HEK293 (cell line): ENCODE measurements at regions not wholly inside any gene's neighbourhood (a gene's known extent, or its start where the extent isn't known, plus 50 kb on each side); places are given as distances from the start of the nearest gene placed in this dataset.

Experiments used
- CTCF ChIA-PET: fragments of 350-600 bp; formaldehyde crosslinking; extraction: SDS; loops from one replicate; lab custom pipeline; 2021; ENCODE audit warnings: antibody characterized with exemption; lab: Yijun Ruan, JAX
- POLR2A ChIA-PET: fragments of 300-600 bp; formaldehyde crosslinking; extraction: SDS; loops from one replicate; lab custom pipeline; 2020; ENCODE audit warnings: antibody characterized with exemption, inconsistent platforms; lab: Yijun Ruan, JAX
- H3K27ac ChIP-seq: fragments of 200-500 bp; sonication (Bioruptor generic); 2 replicates; pipeline ENCODE4 v1.5.1; 2014; ENCODE audit warnings: low read depth, low read length, control low read depth, inconsistent platforms; ENCODE audit errors: extremely low read depth
- H3K36me3 ChIP-seq, 2 experiments: fragments of 200-500 bp in 1 of 2; sonication (Bioruptor generic) in 1 of 2; 1 replicate in 1 of 2; 2 replicates in 1 of 2; pipeline ENCODE4 v1.5.1; 2014 to 2017; ENCODE audit warnings: inconsistent platforms in 2 of 2, low read length in 2 of 2; ENCODE audit not compliant: control insufficient read depth in 2 of 2, insufficient read depth in 1 of 2
- H3K4me1 ChIP-seq: fragments of 200-500 bp; sonication (Bioruptor generic); 2 replicates; pipeline ENCODE4 v1.5.1; 2014; ENCODE audit warnings: mild to moderate bottlenecking, low read length, inconsistent platforms; ENCODE audit not compliant: control insufficient read depth, insufficient read depth
- H3K4me3 ChIP-seq: 2 replicates; pipeline ENCODE4 v1.5.1; 2011; ENCODE audit warnings: low read depth, mild to moderate bottlenecking, control low read depth, low read length, moderate library complexity
- H3K9me3 ChIP-seq: fragments of 200-500 bp; sonication (Bioruptor generic); 2 replicates; pipeline ENCODE4 v1.5.1; 2014; ENCODE audit warnings: low read depth, low read length, inconsistent platforms; ENCODE audit not compliant: control insufficient read depth, insufficient read depth
- BCL11B ChIP-seq: fragments of 450-650 bp; formaldehyde crosslinking; IDR thresholded peaks from 2 replicates; pipeline ENCODE4 v1.5.1; 2016; ENCODE audit warnings: low read depth, missing biosample characterization, missing genetic modification characterization
- GLIS2 ChIP-seq: fragments of 450-650 bp; formaldehyde crosslinking; IDR thresholded peaks from 2 replicates; pipeline ENCODE4 v1.5.1; 2016; ENCODE audit warnings: missing biosample characterization, missing genetic modification characterization
- KLF1 ChIP-seq: fragments of 450-650 bp; formaldehyde crosslinking; IDR thresholded peaks from 2 replicates; pipeline ENCODE4 v1.5.1; 2016; ENCODE audit warnings: missing biosample characterization, missing genetic modification characterization
- MYNN ChIP-seq: fragments of 450-650 bp; formaldehyde crosslinking; IDR thresholded peaks from 2 replicates; pipeline ENCODE4 v1.5.1; 2016; ENCODE audit warnings: missing biosample characterization, missing genetic modification characterization, borderline replicate concordance
- MZF1 ChIP-seq: fragments of 450-650 bp; formaldehyde crosslinking; IDR thresholded peaks from 2 replicates; pipeline ENCODE4 v1.5.1; 2017; ENCODE audit warnings: missing biosample characterization, missing genetic modification characterization, borderline replicate concordance
- OSR2 ChIP-seq: fragments of 450-650 bp; formaldehyde crosslinking; IDR thresholded peaks from 2 replicates; pipeline ENCODE4 v1.5.1; 2016; ENCODE audit warnings: missing biosample characterization, missing genetic modification characterization
- SCRT2 ChIP-seq: fragments of 450-650 bp; formaldehyde crosslinking; IDR thresholded peaks from 2 replicates; pipeline ENCODE4 v1.5.1; 2016; ENCODE audit warnings: missing biosample characterization, missing genetic modification characterization
- TRIM28 ChIP-seq: IDR thresholded peaks from 2 replicates; pipeline ENCODE4 v1.6.1; 2011; ENCODE audit warnings: low read length, control low read depth, borderline replicate concordance
- ZBTB17 ChIP-seq: fragments of 450-650 bp; formaldehyde crosslinking; IDR thresholded peaks from 2 replicates; pipeline ENCODE4 v1.5.1; 2016; ENCODE audit warnings: missing biosample characterization, missing genetic modification characterization
- ZEB2 ChIP-seq: fragments of 450-650 bp; formaldehyde crosslinking; IDR thresholded peaks from 2 replicates; pipeline ENCODE4 v1.5.1; 2016; ENCODE audit warnings: missing biosample characterization, missing genetic modification characterization
- ZNF112 ChIP-seq: fragments of 450-650 bp; formaldehyde crosslinking; IDR thresholded peaks from 2 replicates; pipeline ENCODE4 v1.5.0; 2017; ENCODE audit warnings: missing biosample characterization, missing genetic modification characterization
- ZNF157 ChIP-seq: fragments of 450-650 bp; formaldehyde crosslinking; IDR thresholded peaks from 2 replicates; pipeline ENCODE4 v1.5.1; 2016; ENCODE audit warnings: missing biosample characterization, missing genetic modification characterization
- ZNF169 ChIP-seq: fragments of 450-650 bp; formaldehyde crosslinking; IDR thresholded peaks from 2 replicates; pipeline ENCODE4 v1.5.1; 2016; ENCODE audit warnings: missing biosample characterization, missing genetic modification characterization
- ZNF221 ChIP-seq: fragments of 450-650 bp; formaldehyde crosslinking; IDR thresholded peaks from 2 replicates; pipeline ENCODE4 v1.5.1; 2017; ENCODE audit warnings: missing biosample characterization, missing genetic modification characterization, borderline replicate concordance
- ZNF223 ChIP-seq: fragments of 450-650 bp; formaldehyde crosslinking; IDR thresholded peaks from 2 replicates; pipeline ENCODE4 v1.5.1; 2016; ENCODE audit warnings: missing biosample characterization, missing genetic modification characterization
- ZNF23 ChIP-seq: fragments of 450-650 bp; formaldehyde crosslinking; IDR thresholded peaks from 2 replicates; pipeline ENCODE4 v1.5.1; 2016; ENCODE audit warnings: missing biosample characterization, missing genetic modification characterization, borderline replicate concordance
- ZNF248 ChIP-seq: fragments of 450-650 bp; formaldehyde crosslinking; IDR thresholded peaks from 2 replicates; pipeline ENCODE4 v1.5.1; 2017; ENCODE audit warnings: missing biosample characterization, missing genetic modification characterization
- ZNF341 ChIP-seq: fragments of 450-650 bp; formaldehyde crosslinking; IDR thresholded peaks from 2 replicates; pipeline ENCODE4; 2016; ENCODE audit warnings: low read depth, missing biosample characterization, missing genetic modification characterization
- ZNF350 ChIP-seq: fragments of 450-650 bp; formaldehyde crosslinking; IDR thresholded peaks from 2 replicates; pipeline ENCODE4 v1.5.0; 2017; ENCODE audit warnings: missing biosample characterization, mild to moderate bottlenecking, missing genetic modification characterization
- ZNF391 ChIP-seq: fragments of 450-650 bp; formaldehyde crosslinking; IDR thresholded peaks from 2 replicates; pipeline ENCODE4 v1.5.1; 2016; ENCODE audit warnings: low read depth, missing biosample characterization, missing genetic modification characterization, borderline replicate concordance
- ZNF423 ChIP-seq: fragments of 450-650 bp; formaldehyde crosslinking; IDR thresholded peaks from 2 replicates; pipeline ENCODE4 v1.5.1; 2016; ENCODE audit warnings: missing biosample characterization, missing genetic modification characterization
- ZNF449 ChIP-seq: fragments of 450-650 bp; formaldehyde crosslinking; IDR thresholded peaks from 2 replicates; pipeline ENCODE4 v1.5.1; 2017; ENCODE audit warnings: missing biosample characterization, mild to moderate bottlenecking, missing genetic modification characterization, moderate library complexity
- ZNF473 ChIP-seq: fragments of 450-650 bp; formaldehyde crosslinking; IDR thresholded peaks from 2 replicates; pipeline ENCODE4 v1.5.1; 2017; ENCODE audit warnings: missing biosample characterization, missing genetic modification characterization
- ZNF510 ChIP-seq: fragments of 450-650 bp; formaldehyde crosslinking; IDR thresholded peaks from 2 replicates; pipeline ENCODE4 v1.5.1; 2018; ENCODE audit warnings: mild to moderate bottlenecking, missing genetic modification characterization, missing biosample characterization; ENCODE audit not compliant: insufficient replicate concordance
- ZNF555 ChIP-seq: fragments of 450-650 bp; formaldehyde crosslinking; conservative IDR thresholded peaks from 2 replicates; pipeline ENCODE4 v1.5.1; 2017; ENCODE audit warnings: missing biosample characterization, mild to moderate bottlenecking, missing genetic modification characterization, inconsistent platforms
- ZNF560 ChIP-seq: fragments of 450-650 bp; formaldehyde crosslinking; IDR thresholded peaks from 2 replicates; pipeline ENCODE4 v1.5.1; 2017; ENCODE audit warnings: missing biosample characterization, missing genetic modification characterization, borderline replicate concordance
- ZNF596 ChIP-seq: fragments of 450-650 bp; IDR thresholded peaks from 2 replicates; pipeline ENCODE4 v1.5.0; 2018; ENCODE audit warnings: missing biosample characterization, mild to moderate bottlenecking, missing genetic modification characterization, moderate library complexity
- ZNF623 ChIP-seq: fragments of 450-650 bp; formaldehyde crosslinking; IDR thresholded peaks from 2 replicates; pipeline ENCODE4 v1.5.1; 2016; ENCODE audit warnings: missing biosample characterization, missing genetic modification characterization
- ZNF76 ChIP-seq: fragments of 450-650 bp; formaldehyde crosslinking; IDR thresholded peaks from 2 replicates; pipeline ENCODE4; 2016; ENCODE audit warnings: low read depth, missing biosample characterization, missing genetic modification characterization, borderline replicate concordance
- TF ChIP-seq, protein P1 (sequence below): fragments of 450-650 bp; formaldehyde crosslinking; IDR thresholded peaks from 2 replicates; pipeline ENCODE4 v1.5.1; 2016; ENCODE audit warnings: missing biosample characterization, missing genetic modification characterization, low read depth
- TF ChIP-seq, protein P2 (sequence below): fragments of 450-650 bp; formaldehyde crosslinking; IDR thresholded peaks from 2 replicates; pipeline ENCODE4 v1.5.1; 2016; ENCODE audit warnings: missing biosample characterization, missing genetic modification characterization
- TF ChIP-seq, protein P3 (sequence below): fragments of 450-650 bp; formaldehyde crosslinking; IDR thresholded peaks from 2 replicates; pipeline ENCODE4 v1.5.1; 2017; ENCODE audit warnings: missing biosample characterization, missing genetic modification characterization
- TF ChIP-seq, protein P4 (sequence below): fragments of 450-650 bp; formaldehyde crosslinking; IDR thresholded peaks from 2 replicates; pipeline ENCODE4 v1.5.1; 2017; ENCODE audit warnings: missing biosample characterization, missing genetic modification characterization

DNA sequence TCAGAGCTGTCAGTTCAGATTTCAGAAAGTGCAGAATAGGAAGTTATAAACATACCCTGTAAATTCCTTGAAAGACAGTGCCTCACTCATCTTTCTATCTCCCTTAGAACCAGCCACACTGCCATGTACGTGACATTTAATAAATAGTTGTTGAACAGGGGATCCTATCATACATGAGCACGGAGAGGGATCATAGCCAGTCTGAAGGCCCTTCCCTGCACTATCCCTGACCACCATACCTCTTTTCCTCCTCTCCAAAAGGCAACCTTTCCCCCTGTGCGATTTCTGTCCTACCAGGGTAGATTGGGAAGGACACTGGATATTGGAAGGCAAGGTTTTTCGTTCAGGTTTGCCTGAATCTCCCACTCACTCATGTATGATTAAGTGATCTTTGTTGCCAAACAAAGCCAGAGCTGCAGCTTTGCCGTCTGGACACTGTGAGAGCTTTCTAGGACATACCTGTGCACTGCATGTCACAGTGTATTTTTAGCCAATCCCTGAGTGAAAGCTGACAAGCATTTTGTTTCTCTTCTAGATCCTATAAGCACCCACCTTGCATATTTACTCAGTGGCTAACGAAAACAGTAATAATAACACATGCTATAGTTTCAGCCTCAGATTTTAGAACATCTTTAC, 986.5 kb upstream of the WWC1 start:
- no peak overlapping the region for H3K27ac ChIP-seq
- POLR2A ChIA-PET, result no interaction called here
- CTCF ChIA-PET, result interaction anchor here (0.7 kb wide), 1 partner anchor 1527 kb away, joined by 3 read pairs; no protein-coding TSS in a partner anchor

GRCh38 chr5:167305591-167306213, 985.7 kb upstream of the WWC1 start:
- TF ChIP-seq, protein P1, sequence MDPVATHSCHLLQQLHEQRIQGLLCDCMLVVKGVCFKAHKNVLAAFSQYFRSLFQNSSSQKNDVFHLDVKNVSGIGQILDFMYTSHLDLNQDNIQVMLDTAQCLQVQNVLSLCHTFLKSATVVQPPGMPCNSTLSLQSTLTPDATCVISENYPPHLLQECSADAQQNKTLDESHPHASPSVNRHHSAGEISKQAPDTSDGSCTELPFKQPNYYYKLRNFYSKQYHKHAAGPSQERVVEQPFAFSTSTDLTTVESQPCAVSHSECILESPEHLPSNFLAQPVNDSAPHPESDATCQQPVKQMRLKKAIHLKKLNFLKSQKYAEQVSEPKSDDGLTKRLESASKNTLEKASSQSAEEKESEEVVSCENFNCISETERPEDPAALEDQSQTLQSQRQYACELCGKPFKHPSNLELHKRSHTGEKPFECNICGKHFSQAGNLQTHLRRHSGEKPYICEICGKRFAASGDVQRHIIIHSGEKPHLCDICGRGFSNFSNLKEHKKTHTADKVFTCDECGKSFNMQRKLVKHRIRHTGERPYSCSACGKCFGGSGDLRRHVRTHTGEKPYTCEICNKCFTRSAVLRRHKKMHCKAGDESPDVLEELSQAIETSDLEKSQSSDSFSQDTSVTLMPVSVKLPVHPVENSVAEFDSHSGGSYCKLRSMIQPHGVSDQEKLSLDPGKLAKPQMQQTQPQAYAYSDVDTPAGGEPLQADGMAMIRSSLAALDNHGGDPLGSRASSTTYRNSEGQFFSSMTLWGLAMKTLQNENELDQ (tag by site-specific recombination), result no peak
- TF ChIP-seq, protein P2, sequence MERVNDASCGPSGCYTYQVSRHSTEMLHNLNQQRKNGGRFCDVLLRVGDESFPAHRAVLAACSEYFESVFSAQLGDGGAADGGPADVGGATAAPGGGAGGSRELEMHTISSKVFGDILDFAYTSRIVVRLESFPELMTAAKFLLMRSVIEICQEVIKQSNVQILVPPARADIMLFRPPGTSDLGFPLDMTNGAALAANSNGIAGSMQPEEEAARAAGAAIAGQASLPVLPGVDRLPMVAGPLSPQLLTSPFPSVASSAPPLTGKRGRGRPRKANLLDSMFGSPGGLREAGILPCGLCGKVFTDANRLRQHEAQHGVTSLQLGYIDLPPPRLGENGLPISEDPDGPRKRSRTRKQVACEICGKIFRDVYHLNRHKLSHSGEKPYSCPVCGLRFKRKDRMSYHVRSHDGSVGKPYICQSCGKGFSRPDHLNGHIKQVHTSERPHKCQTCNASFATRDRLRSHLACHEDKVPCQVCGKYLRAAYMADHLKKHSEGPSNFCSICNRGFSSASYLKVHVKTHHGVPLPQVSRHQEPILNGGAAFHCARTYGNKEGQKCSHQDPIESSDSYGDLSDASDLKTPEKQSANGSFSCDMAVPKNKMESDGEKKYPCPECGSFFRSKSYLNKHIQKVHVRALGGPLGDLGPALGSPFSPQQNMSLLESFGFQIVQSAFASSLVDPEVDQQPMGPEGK (tag by site-specific recombination), result no peak
- TF ChIP-seq ZNF391 (no peak), ZNF341 (no peak), ZNF449 (tag by site-specific recombination) (no peak), ZNF623 (tag by site-specific recombination) (no peak), MZF1 (tag by site-specific recombination) (no peak), ZNF423 (no peak), ZNF350 (tag by site-specific recombination) (no peak), SCRT2 (no peak), GLIS2 (tag by site-specific recombination) (no peak), ZNF555 (tag by site-specific recombination) (no peak), ZNF157 (tag by site-specific recombination) (no peak), OSR2 (no peak)
- TF ChIP-seq, protein P3, sequence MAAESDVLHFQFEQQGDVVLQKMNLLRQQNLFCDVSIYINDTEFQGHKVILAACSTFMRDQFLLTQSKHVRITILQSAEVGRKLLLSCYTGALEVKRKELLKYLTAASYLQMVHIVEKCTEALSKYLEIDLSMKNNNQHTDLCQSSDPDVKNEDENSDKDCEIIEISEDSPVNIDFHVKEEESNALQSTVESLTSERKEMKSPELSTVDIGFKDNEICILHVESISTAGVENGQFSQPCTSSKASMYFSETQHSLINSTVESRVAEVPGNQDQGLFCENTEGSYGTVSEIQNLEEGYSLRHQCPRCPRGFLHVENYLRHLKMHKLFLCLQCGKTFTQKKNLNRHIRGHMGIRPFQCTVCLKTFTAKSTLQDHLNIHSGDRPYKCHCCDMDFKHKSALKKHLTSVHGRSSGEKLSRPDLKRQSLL (tag by site-specific recombination), result no peak
- TF ChIP-seq, protein P4, sequence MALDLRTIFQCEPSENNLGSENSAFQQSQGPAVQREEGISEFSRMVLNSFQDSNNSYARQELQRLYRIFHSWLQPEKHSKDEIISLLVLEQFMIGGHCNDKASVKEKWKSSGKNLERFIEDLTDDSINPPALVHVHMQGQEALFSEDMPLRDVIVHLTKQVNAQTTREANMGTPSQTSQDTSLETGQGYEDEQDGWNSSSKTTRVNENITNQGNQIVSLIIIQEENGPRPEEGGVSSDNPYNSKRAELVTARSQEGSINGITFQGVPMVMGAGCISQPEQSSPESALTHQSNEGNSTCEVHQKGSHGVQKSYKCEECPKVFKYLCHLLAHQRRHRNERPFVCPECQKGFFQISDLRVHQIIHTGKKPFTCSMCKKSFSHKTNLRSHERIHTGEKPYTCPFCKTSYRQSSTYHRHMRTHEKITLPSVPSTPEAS (tag by site-specific recombination), result no peak
- POLR2A ChIA-PET, result no interaction called here
- Histone ChIP-seq H3K27ac (no peak overlapping the region), H3K4me3 (no peak overlapping the region), H3K36me3 (no peaks in the 10 kb centered on the region), H3K4me1 (no peaks in the 10 kb centered on the region), H3K9me3 (no peaks in the 10 kb centered on the region)
- CTCF ChIA-PET, result interaction anchor here (0.7 kb wide), 1 partner anchor 1528 kb away, joined by 3 read pairs; no protein-coding TSS in a partner anchor

More for the DNA sequence above, 986.5 kb upstream of the WWC1 start:
- Histone ChIP-seq H3K4me1 (no peaks in the 10 kb centered on the region), H3K9me3 (no peaks in the 10 kb centered on the region), H3K4me3 (no peak overlapping the region), H3K36me3 (no peaks in the 10 kb centered on the region)
- TF ChIP-seq ZNF510 (tag by site-specific recombination), result no peak
- TF ChIP-seq ZNF76 (tag by site-specific recombination), result no peak
- no peak for TF ChIP-seq ZNF112 (tag by site-specific recombination)
- no peak for TF ChIP-seq ZNF248 (tag by site-specific recombination)
- no peak for TF ChIP-seq ZNF169
- TF ChIP-seq ZNF23, result no peak
- TF ChIP-seq BCL11B, result no peak
- TF ChIP-seq MYNN (tag by site-specific recombination), result no peak
- no peak for TF ChIP-seq ZNF221 (tag by site-specific recombination)
- TF ChIP-seq TRIM28, result no peak
- TF ChIP-seq ZNF473, result no peak
- TF ChIP-seq ZNF596 (tag by site-specific recombination), result no peak
- no peak for TF ChIP-seq KLF1
- TF ChIP-seq ZNF223, result no peak
- no peak for TF ChIP-seq ZEB2 (tag by site-specific recombination)
- TF ChIP-seq ZNF560 (tag by site-specific recombination), result no peak
- TF ChIP-seq ZBTB17 (tag by site-specific recombination), result no peak
